ENCODE measurements at regions not wholly inside any gene's neighbourhood (a gene's known extent, or its start where the extent isn't known, plus 50 kb on each side); places are given as distances from the start of the nearest gene placed in this dataset.

DNA sequence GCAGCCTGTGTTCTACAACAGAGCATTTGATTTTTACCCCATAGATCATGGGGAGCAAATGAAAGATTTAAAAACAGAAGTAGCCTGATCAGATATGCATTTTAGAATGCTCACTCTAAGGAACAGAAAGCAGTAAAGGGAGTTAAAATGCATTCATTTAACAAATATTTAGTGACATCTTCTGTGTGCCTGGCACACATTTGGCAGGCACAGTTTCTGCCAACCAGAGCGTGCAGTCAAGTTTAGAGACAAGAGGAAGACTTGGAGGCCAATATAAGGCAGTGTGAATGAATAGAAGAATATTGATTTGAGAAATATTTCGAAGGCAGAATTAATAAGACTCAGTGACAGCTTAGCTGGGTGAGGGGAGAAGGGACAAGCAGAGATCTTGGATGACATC is 210.1 kb downstream of the KDR start:
- Histone ChIP-seq H2AFZ (ENCODE audit: low read length) (no peak overlapping the region), H3K9me3 (ENCODE audit: low read depth, low read length) (no peaks in the 10 kb centered on the region), H3K4me1 (ENCODE audit: insufficient read depth, low read length) (no peaks in the 10 kb centered on the region), H4K20me1 (ENCODE audit: insufficient read depth, low read length) (no peaks in the 10 kb centered on the region), H3K4me2 (ENCODE audit: insufficient read depth, low read length) (no peak overlapping the region), H3K36me3 (ENCODE audit: insufficient read depth, low read length) (no peaks in the 10 kb centered on the region), H3K27me3 (ENCODE audit: insufficient read depth, low read length) (no peaks in the 10 kb centered on the region), H3K27ac (ENCODE audit: low read depth, low read length) (no peak overlapping the region), H3K4me3 (ENCODE audit: insufficient read depth, low read length) (no peak overlapping the region), H3K79me2 (ENCODE audit: insufficient read depth, low read length) (no peaks in the 10 kb centered on the region)
- TF ChIP-seq, protein P1, sequence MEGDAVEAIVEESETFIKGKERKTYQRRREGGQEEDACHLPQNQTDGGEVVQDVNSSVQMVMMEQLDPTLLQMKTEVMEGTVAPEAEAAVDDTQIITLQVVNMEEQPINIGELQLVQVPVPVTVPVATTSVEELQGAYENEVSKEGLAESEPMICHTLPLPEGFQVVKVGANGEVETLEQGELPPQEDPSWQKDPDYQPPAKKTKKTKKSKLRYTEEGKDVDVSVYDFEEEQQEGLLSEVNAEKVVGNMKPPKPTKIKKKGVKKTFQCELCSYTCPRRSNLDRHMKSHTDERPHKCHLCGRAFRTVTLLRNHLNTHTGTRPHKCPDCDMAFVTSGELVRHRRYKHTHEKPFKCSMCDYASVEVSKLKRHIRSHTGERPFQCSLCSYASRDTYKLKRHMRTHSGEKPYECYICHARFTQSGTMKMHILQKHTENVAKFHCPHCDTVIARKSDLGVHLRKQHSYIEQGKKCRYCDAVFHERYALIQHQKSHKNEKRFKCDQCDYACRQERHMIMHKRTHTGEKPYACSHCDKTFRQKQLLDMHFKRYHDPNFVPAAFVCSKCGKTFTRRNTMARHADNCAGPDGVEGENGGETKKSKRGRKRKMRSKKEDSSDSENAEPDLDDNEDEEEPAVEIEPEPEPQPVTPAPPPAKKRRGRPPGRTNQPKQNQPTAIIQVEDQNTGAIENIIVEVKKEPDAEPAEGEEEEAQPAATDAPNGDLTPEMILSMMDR (IDR thresholded peaks at IDR 0.05; ENCODE audit: extremely low read depth, low read depth, low read length) = no peak
- no peak for DNase-seq (ENCODE audit: insufficient read length, low spot score, missing footprints)

DNA sequence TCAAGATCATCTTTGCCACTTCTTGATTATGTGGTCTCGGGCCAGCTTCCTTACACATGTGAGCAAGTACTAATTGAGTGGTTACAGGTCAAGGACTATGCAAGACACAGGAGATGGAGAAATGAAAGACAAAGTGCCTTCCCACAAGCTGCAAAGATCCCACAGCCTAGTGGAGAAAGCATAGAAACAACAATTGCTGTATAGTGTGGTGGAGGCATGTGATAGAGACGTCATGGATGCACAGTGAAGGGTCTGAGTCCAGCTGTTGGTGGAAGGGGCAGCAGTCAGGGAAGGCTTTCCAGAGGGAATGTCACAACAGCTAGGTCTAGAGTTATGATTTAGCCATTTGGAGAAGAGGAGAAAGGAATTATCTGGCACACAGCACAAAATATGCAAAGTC is 210.6 kb downstream of the KDR start:
- no peak overlapping the region for H3K27ac ChIP-seq (ENCODE audit: low read depth, low read length)
- no peaks in the 10 kb centered on the region for H3K36me3 ChIP-seq (ENCODE audit: insufficient read depth, low read length)
- DNase-seq (ENCODE audit: insufficient read length, low spot score, missing footprints) = peak; percentile 68
- no peak overlapping the region for H2AFZ ChIP-seq (ENCODE audit: low read length)
- H3K4me3 ChIP-seq (ENCODE audit: insufficient read depth, low read length) = no peak overlapping the region
- H3K9me3 ChIP-seq (ENCODE audit: low read depth, low read length) = no peaks in the 10 kb centered on the region
- no peaks in the 10 kb centered on the region for H3K4me1 ChIP-seq (ENCODE audit: insufficient read depth, low read length)
- H4K20me1 ChIP-seq (ENCODE audit: insufficient read depth, low read length) = no peaks in the 10 kb centered on the region
- H3K4me2 ChIP-seq (ENCODE audit: insufficient read depth, low read length) = no peak overlapping the region
- no peaks in the 10 kb centered on the region for H3K27me3 ChIP-seq (ENCODE audit: insufficient read depth, low read length)
- TF ChIP-seq, protein P1 (IDR thresholded peaks at IDR 0.05; ENCODE audit: extremely low read depth, low read depth, low read length) = no peak
- H3K79me2 ChIP-seq (ENCODE audit: insufficient read depth, low read length) = no peaks in the 10 kb centered on the region

DNA sequence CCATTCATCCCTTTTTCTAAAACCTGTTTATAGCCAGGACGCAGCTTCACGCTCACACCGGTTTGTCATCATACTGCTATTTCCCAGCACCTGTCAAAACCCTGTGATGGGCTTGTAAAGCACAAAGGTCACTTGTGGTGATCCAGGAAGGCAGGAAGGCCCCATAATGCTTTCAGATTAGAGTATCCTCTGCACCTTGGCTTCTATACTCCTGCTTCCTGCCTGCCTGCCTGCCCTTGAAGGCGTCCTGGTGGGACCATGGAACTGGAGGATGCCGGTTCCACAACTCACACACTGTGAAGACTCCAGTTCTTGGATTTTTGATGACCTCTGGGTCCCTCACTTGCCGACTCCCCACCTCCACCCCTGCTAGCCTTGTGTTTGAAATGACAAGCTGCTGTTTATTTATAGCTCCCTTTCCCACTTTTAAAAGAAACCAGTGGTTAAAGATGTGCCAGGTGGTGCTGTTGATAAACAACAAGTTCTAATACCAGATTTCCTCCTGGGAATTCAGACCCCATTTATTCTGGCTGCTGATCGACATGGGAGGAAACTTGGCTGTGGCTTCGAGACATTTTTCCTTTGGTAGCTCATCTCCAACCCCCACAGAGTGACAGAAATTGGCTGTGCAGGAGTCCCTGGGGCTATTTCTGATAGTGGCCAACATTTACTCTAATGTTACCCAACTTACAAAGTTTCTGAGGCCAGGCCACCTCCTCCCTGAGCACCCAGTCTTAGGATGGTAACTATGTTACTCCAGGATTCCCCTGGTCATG is 211.5 kb downstream of the KDR start:
- peak; percentile 21 for DNase-seq (ENCODE audit: insufficient read length, low spot score, missing footprints)
- no peaks in the 10 kb centered on the region for H4K20me1 ChIP-seq (ENCODE audit: insufficient read depth, low read length)
- TF ChIP-seq, protein P1 (IDR thresholded peaks at IDR 0.05; ENCODE audit: extremely low read depth, low read depth, low read length) = no peak
- H3K36me3 ChIP-seq (ENCODE audit: insufficient read depth, low read length) = no peaks in the 10 kb centered on the region
- no peak overlapping the region for H2AFZ ChIP-seq (ENCODE audit: low read length)
- no peaks in the 10 kb centered on the region for H3K4me1 ChIP-seq (ENCODE audit: insufficient read depth, low read length)
- no peak overlapping the region for H3K27ac ChIP-seq (ENCODE audit: low read depth, low read length)
- H3K4me3 ChIP-seq (ENCODE audit: insufficient read depth, low read length) = no peak overlapping the region
- H3K9me3 ChIP-seq (ENCODE audit: low read depth, low read length) = no peaks in the 10 kb centered on the region
- no peak overlapping the region for H3K4me2 ChIP-seq (ENCODE audit: insufficient read depth, low read length)
- no peaks in the 10 kb centered on the region for H3K79me2 ChIP-seq (ENCODE audit: insufficient read depth, low read length)
- H3K27me3 ChIP-seq (ENCODE audit: insufficient read depth, low read length) = no peaks in the 10 kb centered on the region

DNA sequence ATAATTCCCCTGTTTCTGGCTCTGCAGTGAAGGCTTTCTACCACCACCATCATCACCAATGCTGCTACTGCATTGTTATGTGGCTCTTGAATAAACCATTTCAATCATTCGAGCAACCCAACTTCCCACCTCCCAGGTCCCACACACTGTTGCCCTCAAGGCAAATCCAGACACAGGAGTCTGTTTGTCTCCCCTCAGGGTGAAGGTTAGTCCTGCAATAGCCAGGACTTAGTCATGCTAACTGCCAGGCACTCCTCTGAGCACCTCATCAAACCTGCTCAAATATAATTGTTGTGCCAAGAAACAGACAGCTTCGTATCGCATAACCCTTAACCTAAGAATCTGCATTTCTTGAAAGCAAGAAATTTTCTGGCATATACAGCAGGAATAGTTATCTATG is 213.2 kb downstream of the KDR start:
- TF ChIP-seq, protein P1 (IDR thresholded peaks at IDR 0.05; ENCODE audit: extremely low read depth, low read depth, low read length) = no peak
- H3K27me3 ChIP-seq (ENCODE audit: insufficient read depth, low read length) = no peaks in the 10 kb centered on the region
- H3K9me3 ChIP-seq (ENCODE audit: low read depth, low read length) = no peaks in the 10 kb centered on the region
- no peak overlapping the region for H3K4me2 ChIP-seq (ENCODE audit: insufficient read depth, low read length)
- DNase-seq (ENCODE audit: insufficient read length, low spot score, missing footprints) = no peak
- no peaks in the 10 kb centered on the region for H3K4me1 ChIP-seq (ENCODE audit: insufficient read depth, low read length)
- no peak overlapping the region for H3K27ac ChIP-seq (ENCODE audit: low read depth, low read length)
- no peaks in the 10 kb centered on the region for H4K20me1 ChIP-seq (ENCODE audit: insufficient read depth, low read length)
- H3K36me3 ChIP-seq (ENCODE audit: insufficient read depth, low read length) = no peaks in the 10 kb centered on the region
- no peak overlapping the region for H3K4me3 ChIP-seq (ENCODE audit: insufficient read depth, low read length)
- H2AFZ ChIP-seq (ENCODE audit: low read length) = no peak overlapping the region
- no peaks in the 10 kb centered on the region for H3K79me2 ChIP-seq (ENCODE audit: insufficient read depth, low read length)

All from osteoblast (primary cell).